ENCODE measurements at regions not wholly inside any gene's neighbourhood (a gene's known extent, or its start where the extent isn't known, plus 50 kb on each side); places are given as distances from the start of the nearest gene placed in this dataset.

DNA sequence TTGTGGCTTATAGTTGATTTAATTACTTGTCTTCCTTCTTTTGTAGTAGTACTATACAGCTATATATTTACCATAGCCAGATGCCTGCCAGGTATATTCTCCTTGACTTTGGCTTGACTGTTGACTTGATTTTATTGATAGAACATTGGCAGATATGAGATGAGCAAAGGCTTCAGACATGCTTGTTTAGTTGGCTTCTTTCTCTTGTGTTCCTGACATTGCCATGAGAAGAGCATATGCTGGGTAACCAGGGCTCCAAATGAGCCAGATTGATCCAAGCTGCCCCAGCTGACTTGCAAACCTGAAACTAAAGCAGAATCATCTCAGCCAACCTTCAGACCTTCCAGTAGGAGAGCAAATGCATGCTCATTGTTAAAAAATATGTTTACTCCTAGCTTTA lies 508.1 kb upstream of the BTBD3 start:
- POLR2A ChIA-PET (ENCODE audit: unreplicated experiment): no interaction called here
- Histone ChIP-seq H4K5ac (ENCODE audit: low read depth, low read length) (no peak overlapping the region), H3K79me1 (ENCODE audit: low read depth in 1 of 2, low read length in 2 of 2) (no peaks in the 10 kb centered on the region), H3K4me3 (ENCODE audit: insufficient read depth, low read depth, low read length) (no peak overlapping the region), H3K27me3 (ENCODE audit: control insufficient read depth, insufficient read depth, low read length) (no peaks in the 10 kb centered on the region), H2AK5ac (ENCODE audit: low read depth, low read length) (no peak overlapping the region), H3K27ac (ENCODE audit: insufficient read depth, low read length) (no peak overlapping the region), H3K23ac (ENCODE audit: low read depth, low read length) (no peak overlapping the region), H3K9me1 (ENCODE audit: insufficient read depth, low read length) (no peaks in the 10 kb centered on the region), H3K4ac (ENCODE audit: low read depth, low read length) (no peak overlapping the region), H3K56ac (ENCODE audit: extremely low read depth, insufficient read depth, low read length) (no peak overlapping the region), H3K9ac (ENCODE audit: low read depth, low read length) (no peak overlapping the region), H2BK5ac (ENCODE audit: low read depth, low read length, poor library complexity, severe bottlenecking) (no peak overlapping the region), H2BK120ac (ENCODE audit: low read depth, low read length) (no peak overlapping the region), H2BK15ac (ENCODE audit: low read depth, low read length) (no peak overlapping the region), H4K8ac (ENCODE audit: low read depth in 2 of 2, low read length in 2 of 2) (no peak overlapping the region), H2BK20ac (ENCODE audit: low read depth, low read length) (no peak overlapping the region), H3K4me1 (ENCODE audit: control insufficient read depth, insufficient read depth, low read length) (no peaks in the 10 kb centered on the region), H3K36me3 (ENCODE audit: control insufficient read depth, insufficient read depth, low read length) (no peaks in the 10 kb centered on the region), H2AK9ac (replicated peaks; ENCODE audit: low read depth, low read length, poor library complexity) (no peak overlapping the region), H2AFZ (replicated peaks; ENCODE audit: low read length, poor library complexity) (no peak overlapping the region), H3K4me2 (ENCODE audit: low read depth, low read length) (no peak overlapping the region), H4K20me1 (ENCODE audit: insufficient read depth, low read length) (no peaks in the 10 kb centered on the region), H3K9me3 (ENCODE audit: control insufficient read depth, insufficient read depth, low read length) (no peaks in the 10 kb centered on the region), H4K91ac (ENCODE audit: insufficient read depth, low read depth, low read length) (no peak overlapping the region), H3K18ac (ENCODE audit: low read depth, low read length) (no peak overlapping the region), H3K14ac (replicated peaks; ENCODE audit: low read depth, low read length) (no peak overlapping the region)
- no TSS peak for BruUV-seq (replicated peaks)
- CTCF ChIA-PET: no interaction called here
- ATAC-seq (ENCODE audit: low read depth) (no peak), DNase-seq (no peak)
- TF ChIP-seq, protein P1, sequence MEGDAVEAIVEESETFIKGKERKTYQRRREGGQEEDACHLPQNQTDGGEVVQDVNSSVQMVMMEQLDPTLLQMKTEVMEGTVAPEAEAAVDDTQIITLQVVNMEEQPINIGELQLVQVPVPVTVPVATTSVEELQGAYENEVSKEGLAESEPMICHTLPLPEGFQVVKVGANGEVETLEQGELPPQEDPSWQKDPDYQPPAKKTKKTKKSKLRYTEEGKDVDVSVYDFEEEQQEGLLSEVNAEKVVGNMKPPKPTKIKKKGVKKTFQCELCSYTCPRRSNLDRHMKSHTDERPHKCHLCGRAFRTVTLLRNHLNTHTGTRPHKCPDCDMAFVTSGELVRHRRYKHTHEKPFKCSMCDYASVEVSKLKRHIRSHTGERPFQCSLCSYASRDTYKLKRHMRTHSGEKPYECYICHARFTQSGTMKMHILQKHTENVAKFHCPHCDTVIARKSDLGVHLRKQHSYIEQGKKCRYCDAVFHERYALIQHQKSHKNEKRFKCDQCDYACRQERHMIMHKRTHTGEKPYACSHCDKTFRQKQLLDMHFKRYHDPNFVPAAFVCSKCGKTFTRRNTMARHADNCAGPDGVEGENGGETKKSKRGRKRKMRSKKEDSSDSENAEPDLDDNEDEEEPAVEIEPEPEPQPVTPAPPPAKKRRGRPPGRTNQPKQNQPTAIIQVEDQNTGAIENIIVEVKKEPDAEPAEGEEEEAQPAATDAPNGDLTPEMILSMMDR (conservative IDR thresholded peaks at IDR 0.05; ENCODE audit: low read depth, low read length): no peak
- TF ChIP-seq RCOR1 (IDR thresholded peaks at IDR 0.05; ENCODE audit: insufficient replicate concordance, low read length) (no peak), POLR2A (IDR thresholded peaks at IDR 0.05; ENCODE audit: low read depth, low read length) (no peak), RAD21 (IDR thresholded peaks at IDR 0.05; ENCODE audit: low read length) (no peak), MXI1 (IDR thresholded peaks at IDR 0.05; ENCODE audit: borderline replicate concordance, low read depth, low read length) (no peak), SMC3 (IDR thresholded peaks at IDR 0.05; ENCODE audit: low read depth, low read length) (no peak), MAZ (IDR thresholded peaks at IDR 0.05; ENCODE audit: borderline replicate concordance, low read depth, low read length) (no peak), NFE2L2 (IDR thresholded peaks at IDR 0.05; ENCODE audit: low read depth, low read length) (no peak), RFX5 (IDR thresholded peaks at IDR 0.05; ENCODE audit: low read depth, low read length) (no peak)
- TF ChIP-seq, protein P2, sequence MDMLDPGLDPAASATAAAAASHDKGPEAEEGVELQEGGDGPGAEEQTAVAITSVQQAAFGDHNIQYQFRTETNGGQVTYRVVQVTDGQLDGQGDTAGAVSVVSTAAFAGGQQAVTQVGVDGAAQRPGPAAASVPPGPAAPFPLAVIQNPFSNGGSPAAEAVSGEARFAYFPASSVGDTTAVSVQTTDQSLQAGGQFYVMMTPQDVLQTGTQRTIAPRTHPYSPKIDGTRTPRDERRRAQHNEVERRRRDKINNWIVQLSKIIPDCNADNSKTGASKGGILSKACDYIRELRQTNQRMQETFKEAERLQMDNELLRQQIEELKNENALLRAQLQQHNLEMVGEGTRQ (IDR thresholded peaks at IDR 0.05; ENCODE audit: low read depth, low read length): no peak
- TF ChIP-seq, protein P3, sequence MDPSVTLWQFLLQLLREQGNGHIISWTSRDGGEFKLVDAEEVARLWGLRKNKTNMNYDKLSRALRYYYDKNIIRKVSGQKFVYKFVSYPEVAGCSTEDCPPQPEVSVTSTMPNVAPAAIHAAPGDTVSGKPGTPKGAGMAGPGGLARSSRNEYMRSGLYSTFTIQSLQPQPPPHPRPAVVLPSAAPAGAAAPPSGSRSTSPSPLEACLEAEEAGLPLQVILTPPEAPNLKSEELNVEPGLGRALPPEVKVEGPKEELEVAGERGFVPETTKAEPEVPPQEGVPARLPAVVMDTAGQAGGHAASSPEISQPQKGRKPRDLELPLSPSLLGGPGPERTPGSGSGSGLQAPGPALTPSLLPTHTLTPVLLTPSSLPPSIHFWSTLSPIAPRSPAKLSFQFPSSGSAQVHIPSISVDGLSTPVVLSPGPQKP (IDR thresholded peaks at IDR 0.05; ENCODE audit: borderline replicate concordance, low read depth, low read length): no peak
- in situ Hi-C loops (cut with MboI; ENCODE audit: low sequenced_read_pairs): no loop called here
- dilution Hi-C loops (cut with HindIII; ENCODE audit: low sequenced_read_pairs, unreplicated experiment): no loop called here
- intact Hi-C loops (cut with micrococcal nuclease): no loop called here
